ENCODE measurements at regions not wholly inside any gene's neighbourhood (a gene's known extent, or its start where the extent isn't known, plus 50 kb on each side); places are given as distances from the start of the nearest gene placed in this dataset.

GRCh38 chr4:124890522-124890921 is 178.0 kb upstream of the ANKRD50 start:
- no peaks in the 10 kb centered on the region for H4K20me1 ChIP-seq (replicated peaks; ENCODE audit: control insufficient read depth, insufficient read depth, low read length)
- no TSS peak for BruUV-seq (replicated peaks)
- intact Hi-C loops (cut with micrococcal nuclease), result no loop called here

More at GRCh38 chr4:124890522-124890921, 178.0 kb upstream of the ANKRD50 start:
- CTCF ChIA-PET (ENCODE audit: low intra/inter-chr PET ratio), result no interaction called here
- ATAC-seq (no peak), FAIRE-seq (no peak), DNase-seq (ENCODE audit: extremely low read depth in 1 of 4, low spot score in 3 of 4) (no peak)
- POLR2A ChIA-PET, result no interaction called here
- Histone ChIP-seq H3K4me2 (ENCODE audit: insufficient read depth, low read length) (no peak overlapping the region), H2AFZ (ENCODE audit: low read depth, low read length) (no peak overlapping the region), H3K9me1 (ENCODE audit: control insufficient read depth, insufficient read depth, low read length) (no peaks in the 10 kb centered on the region), H3K4me1 (replicated peaks in 1 of 2; ENCODE audit: control insufficient read depth in 2 of 2, insufficient read depth in 2 of 2, low read length in 2 of 2) (no peaks in the 10 kb centered on the region), H3K27ac (ENCODE audit: extremely low read depth, low read depth, low read length) (no peak overlapping the region), H3K79me2 (ENCODE audit: control insufficient read depth, insufficient read depth, low read length) (no peaks in the 10 kb centered on the region), H3K4me3 (no peak overlapping the region), H3K27me3 (ENCODE audit: control insufficient read depth in 2 of 2, insufficient read depth in 2 of 2, low read length in 2 of 2) (no peaks in the 10 kb centered on the region), H3K9ac (ENCODE audit: insufficient read depth in 1 of 2, low read depth in 2 of 2, low read length in 2 of 2) (no peak overlapping the region), H3K9me3 (replicated peaks; ENCODE audit: control insufficient read depth, insufficient read depth, low read depth, low read length) (no peaks in the 10 kb centered on the region), H3K36me3 (ENCODE audit: control insufficient read depth, insufficient read depth, low read length) (no peaks in the 10 kb centered on the region)
- WGBS (ENCODE audit: insufficient coverage, low coverage, missing lambda C conversion rate), result 0% methylated on average over 3 of the region's 3 CpGs
- TF ChIP-seq RAD51 (IDR thresholded peaks at IDR 0.05; ENCODE audit: borderline replicate concordance, low read depth) (no peak), ZNF146 (CRISPR knock-in tag; IDR thresholded peaks at IDR 0.05; ENCODE audit: unreplicated experiment) (no peak), E2F1 (CRISPR knock-in tag; IDR thresholded peaks at IDR 0.05) (no peak), TCFL5 (CRISPR knock-in tag; conservative IDR thresholded peaks at IDR 0.05) (no peak), ZBTB2 (IDR thresholded peaks at IDR 0.05) (no peak), PRMT5 (CRISPR knock-in tag; IDR thresholded peaks at IDR 0.05) (no peak), SRSF7 (optimal IDR thresholded peaks at IDR 0.05; ENCODE audit: low read depth, low read length) (no peak), ZNF696 (CRISPR knock-in tag; conservative IDR thresholded peaks at IDR 0.05) (no peak), THRB (CRISPR knock-in tag; conservative IDR thresholded peaks at IDR 0.05) (no peak), TSHZ1 (CRISPR knock-in tag; IDR thresholded peaks at IDR 0.05) (no peak), ZNF23 (CRISPR knock-in tag; IDR thresholded peaks at IDR 0.05) (no peak), PHB (CRISPR knock-in tag; IDR thresholded peaks at IDR 0.05) (no peak), CREB3 (tag; conservative IDR thresholded peaks at IDR 0.05; ENCODE audit: low read depth) (no peak)
- in situ Hi-C loops (cut with MboI), result no loop called here
